GM15510 (cell line): ENCODE measurements at regions not wholly inside any gene's neighbourhood (a gene's known extent, or its start where the extent isn't known, plus 50 kb on each side); places are given as distances from the start of the nearest gene placed in this dataset.

Experiments
- POLR2A ChIP-seq: IDR thresholded peaks from 3 replicates; pipeline ENCODE4 v1.6.1; 2011; ENCODE audit warnings: borderline replicate concordance; ENCODE audit not compliant: insufficient read length; ENCODE audit errors: extremely low read depth

GRCh38 chr11:19392847-19393518 lies 152.2 kb upstream of the E2F8 start:
- TF ChIP-seq POLR2A = no peak

GRCh38 chr11:19392321-19392720 lies 151.6 kb upstream of the E2F8 start:
- TF ChIP-seq POLR2A = no peak

GRCh38 chr11:19391652-19392051 lies 150.9 kb upstream of the E2F8 start:
- TF ChIP-seq POLR2A = no peak

GRCh38 chr11:19391026-19391425 lies 150.3 kb upstream of the E2F8 start:
- TF ChIP-seq POLR2A = no peak

- no peak for TF ChIP-seq POLR2A
These were observed 149.1 kb upstream of the E2F8 start for GRCh38 chr11:19389787-19390303.

GRCh38 chr11:19382131-19382611 lies 141.4 kb upstream of the E2F8 start:
- no peak for TF ChIP-seq POLR2A

GRCh38 chr11:19380375-19380774 lies 139.6 kb upstream of the E2F8 start:
- no peak for TF ChIP-seq POLR2A

- TF ChIP-seq POLR2A = no peak
These were observed 138.7 kb upstream of the E2F8 start for GRCh38 chr11:19379465-19379864.

GRCh38 chr11:19378814-19379213 lies 138.1 kb upstream of the E2F8 start:
- no peak for TF ChIP-seq POLR2A

GRCh38 chr11:19377881-19378280 lies 137.1 kb upstream of the E2F8 start:
- no peak for TF ChIP-seq POLR2A

- TF ChIP-seq POLR2A = no peak
These were observed 134.7 kb upstream of the E2F8 start for GRCh38 chr11:19375440-19375839.

- TF ChIP-seq POLR2A = no peak
These were observed 133.4 kb upstream of the E2F8 start for GRCh38 chr11:19374151-19374569.

GRCh38 chr11:19372381-19372780 lies 131.6 kb upstream of the E2F8 start:
- TF ChIP-seq POLR2A = no peak

GRCh38 chr11:19370100-19370861 lies 129.5 kb upstream of the E2F8 start:
- TF ChIP-seq POLR2A = no peak

GRCh38 chr11:19368726-19369375 lies 128.1 kb upstream of the E2F8 start:
- no peak for TF ChIP-seq POLR2A

- no peak for TF ChIP-seq POLR2A
These were observed 126.4 kb upstream of the E2F8 start for GRCh38 chr11:19366992-19367709.
